HG03442 (cell line): ENCODE measurements at regions not wholly inside any gene's neighbourhood (a gene's known extent, or its start where the extent isn't known, plus 50 kb on each side); places are given as distances from the start of the nearest gene placed in this dataset.

ENCODE experiments used
- ATAC-seq: cut with Tn5 transposase; IDR thresholded peaks from one replicate; pipeline ENCODE4 v1.9.1; 2021; ENCODE audit warnings: mild to moderate bottlenecking, moderate library complexity; ENCODE audit not compliant: unreplicated experiment

- ATAC-seq, result no peak
Measured at GRCh38 chr3:150040097-150040496, 69.4 kb upstream of the PFN2 start.

GRCh38 chr3:150038830-150039229 is 68.1 kb upstream of the PFN2 start:
- no peak for ATAC-seq

GRCh38 chr3:150036780-150037179 is 66.1 kb upstream of the PFN2 start:
- ATAC-seq, result no peak

- no peak for ATAC-seq
Measured at GRCh38 chr3:150035910-150036612, 65.4 kb upstream of the PFN2 start.

GRCh38 chr3:150035301-150035779 is 64.6 kb upstream of the PFN2 start:
- ATAC-seq, result no peak

DNA sequence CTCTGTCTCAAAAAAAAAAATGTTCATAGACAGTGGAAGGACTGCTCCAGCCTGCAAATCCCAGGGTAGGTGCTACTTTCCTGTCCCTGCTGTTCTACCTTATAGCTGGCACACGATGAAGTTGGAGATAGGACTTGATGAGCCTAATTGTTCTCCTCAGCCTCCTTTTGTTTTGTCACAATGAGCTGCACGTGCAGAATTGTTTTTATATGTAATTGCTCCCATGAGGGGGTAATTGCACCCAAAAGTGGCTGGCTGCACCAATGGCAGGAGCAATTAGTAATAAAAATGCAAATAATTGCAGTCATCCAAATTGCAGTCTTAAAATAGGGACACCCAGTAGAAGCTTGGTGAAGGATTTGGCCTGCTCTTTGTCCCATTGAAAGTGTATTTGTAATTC is 63.0 kb upstream of the PFN2 start:
- no peak for ATAC-seq

- no peak for ATAC-seq
Measured at GRCh38 chr3:150030841-150031240, 60.1 kb upstream of the PFN2 start.

GRCh38 chr3:150023239-150023636 is 52.5 kb upstream of the PFN2 start:
- ATAC-seq, result no peak

- peak; percentile 63 for ATAC-seq
Measured at GRCh38 chr3:150022381-150023238, 51.9 kb upstream of the PFN2 start.

DNA sequence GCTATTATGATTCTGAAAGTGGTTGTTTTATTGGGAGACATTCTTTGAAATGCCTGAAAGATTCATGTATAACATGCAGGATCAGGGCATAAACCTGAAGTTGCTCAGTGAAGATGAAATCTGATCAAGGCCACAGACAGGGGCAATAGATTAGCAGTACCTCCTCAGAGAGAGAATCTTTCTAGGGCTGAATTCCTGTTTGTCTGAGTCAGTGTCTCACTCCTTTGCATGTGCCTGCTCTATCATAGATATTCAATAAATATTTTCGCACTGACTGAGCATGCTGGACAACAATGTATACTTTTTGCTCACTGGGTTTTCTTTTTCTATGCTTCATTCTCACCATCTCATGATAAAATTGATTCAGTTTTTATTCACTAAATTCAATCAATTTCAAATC is 49.8 kb upstream of the PFN2 start:
- ATAC-seq, result no peak
